ENCODE measurements at regions not wholly inside any gene's neighbourhood (a gene's known extent, or its start where the extent isn't known, plus 50 kb on each side); places are given as distances from the start of the nearest gene placed in this dataset.

DNA sequence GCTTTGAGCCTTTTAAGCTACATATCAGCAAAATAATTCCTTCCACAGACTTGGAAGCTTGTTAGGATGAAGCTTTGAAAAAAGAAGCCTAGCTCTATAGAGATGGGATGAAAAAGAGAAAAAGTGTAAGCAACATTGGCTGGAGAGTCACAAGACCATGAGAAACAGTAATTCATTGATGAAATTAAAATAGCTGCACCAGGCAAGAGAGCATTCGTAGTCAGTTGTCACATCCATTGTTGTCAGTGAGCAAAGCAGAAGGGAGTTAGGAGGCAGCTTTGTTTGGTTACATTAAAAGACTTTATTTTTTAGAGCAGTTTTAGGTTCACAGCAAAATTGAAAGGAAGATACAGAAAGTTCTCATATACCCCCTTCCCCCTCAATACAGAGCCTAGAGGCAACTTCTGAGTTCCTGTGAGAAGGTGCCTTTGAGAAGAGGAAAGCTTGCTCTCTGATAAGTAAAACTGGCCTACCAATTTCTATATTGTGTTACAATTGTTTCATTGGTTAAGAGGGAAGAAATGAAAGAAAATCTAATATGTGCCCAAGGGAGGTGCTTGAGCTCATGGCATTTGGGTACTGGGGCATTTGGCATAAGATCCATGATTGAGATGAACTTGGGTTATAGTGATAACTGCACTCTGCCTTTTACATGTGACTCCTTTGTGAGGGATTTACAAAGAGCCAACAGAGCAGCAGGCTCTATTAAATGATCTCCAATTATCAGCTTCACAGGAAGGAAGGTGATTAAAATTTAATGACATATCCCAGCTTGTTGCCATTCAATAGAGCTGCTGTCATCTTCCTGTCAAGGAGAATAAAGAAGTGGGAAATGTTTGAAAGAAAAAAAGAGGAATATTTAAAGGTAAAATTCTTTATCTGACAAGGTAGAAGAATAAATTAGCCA, 361.3 kb upstream of the TMTC1 start:
- DNase-seq = no peak

DNA sequence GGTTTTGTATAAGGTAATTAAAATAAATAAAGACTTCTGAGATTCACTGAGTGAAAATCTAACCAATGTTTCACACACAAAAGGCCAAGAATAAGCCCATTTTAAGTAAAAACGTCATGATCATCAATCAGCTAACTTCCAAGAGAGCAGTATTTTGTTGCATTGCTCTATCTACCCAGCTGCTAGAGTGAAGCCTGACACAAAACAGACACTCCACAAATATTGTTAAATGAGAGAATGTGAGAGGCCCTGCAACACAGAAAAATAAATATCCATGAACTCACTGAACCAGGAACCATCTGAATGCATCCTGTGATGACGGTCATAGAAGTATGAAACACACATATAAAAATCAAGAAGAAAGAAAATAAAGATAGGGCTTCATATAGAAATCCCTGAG, 358.6 kb upstream of the TMTC1 start:
- no peak for DNase-seq

DNA sequence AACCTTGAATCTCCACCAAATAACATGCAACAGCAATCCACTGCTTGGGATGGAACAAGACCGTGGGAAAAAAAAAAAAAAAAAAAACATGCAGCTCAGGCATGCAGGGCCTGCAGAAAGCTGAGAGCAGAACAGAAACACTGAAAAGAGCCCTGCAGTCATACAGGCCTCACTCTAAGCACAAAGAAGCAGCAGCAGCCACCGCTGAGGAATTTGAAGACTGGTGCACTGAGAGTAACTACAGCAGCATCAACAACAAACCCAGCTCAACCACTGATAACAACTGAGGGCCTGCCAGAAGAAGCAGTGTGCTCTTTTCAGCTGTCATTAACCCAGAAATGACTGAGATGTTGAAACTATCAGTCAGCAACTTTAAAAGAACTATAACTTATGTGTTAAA, 354.7 kb upstream of the TMTC1 start:
- DNase-seq = no peak

DNA sequence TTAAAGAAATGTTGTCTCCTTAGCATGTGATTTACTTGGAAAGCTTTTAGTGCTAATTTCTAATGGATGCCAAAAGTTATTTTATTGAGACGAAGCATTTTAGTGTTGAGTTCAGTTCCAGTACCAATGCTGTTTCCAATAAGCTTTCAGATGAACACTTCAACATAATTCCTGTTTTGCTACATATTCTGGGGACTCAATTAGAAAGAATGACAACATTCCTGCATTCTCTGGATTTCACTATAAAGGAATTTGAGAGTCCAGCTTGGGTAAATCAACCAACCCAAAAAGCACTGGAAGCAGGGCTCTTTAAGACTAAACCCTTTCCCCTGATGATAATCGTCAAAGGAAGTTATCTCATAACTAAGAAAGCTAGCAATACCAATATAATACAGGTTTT, 353.0 kb upstream of the TMTC1 start:
- DNase-seq = no peak

DNA sequence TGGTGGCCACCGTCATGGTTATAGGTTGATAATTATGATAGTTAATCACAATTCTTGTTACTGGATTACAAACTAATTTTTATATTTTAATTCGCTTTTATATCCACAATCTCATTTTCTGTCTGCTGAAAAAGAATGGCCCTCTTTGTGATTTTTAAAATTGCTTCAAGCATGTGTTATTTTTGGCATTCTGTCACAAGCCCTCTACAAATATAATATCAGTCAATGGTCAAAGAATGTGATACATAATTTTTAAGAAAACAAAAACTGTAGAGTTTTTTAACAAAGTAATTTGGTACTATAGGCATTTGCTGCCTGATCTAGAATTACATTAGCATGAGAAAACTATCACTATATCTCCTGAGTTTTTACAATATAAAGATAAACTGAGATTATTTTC, 352.0 kb upstream of the TMTC1 start:
- DNase-seq = no peak

DNA sequence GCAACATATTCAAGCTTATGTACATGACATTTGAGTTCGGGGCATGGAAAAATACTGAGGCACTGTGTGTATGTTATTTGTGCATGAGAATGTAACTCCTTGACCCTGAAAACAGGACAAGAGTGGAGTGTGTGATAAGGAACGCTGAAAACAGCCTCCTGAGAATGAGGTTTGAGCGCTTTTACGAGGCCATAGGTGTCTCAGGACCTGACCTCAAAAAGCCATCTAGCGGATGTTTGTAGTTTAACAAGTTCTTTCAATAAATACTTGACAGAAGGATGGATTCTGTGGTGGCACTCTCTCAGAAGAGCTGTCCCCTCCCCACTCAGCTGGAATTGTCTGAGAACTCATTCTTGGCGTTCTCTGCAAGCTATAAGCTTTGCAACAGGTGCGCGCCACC, 350.5 kb upstream of the TMTC1 start:
- DNase-seq = no peak

DNA sequence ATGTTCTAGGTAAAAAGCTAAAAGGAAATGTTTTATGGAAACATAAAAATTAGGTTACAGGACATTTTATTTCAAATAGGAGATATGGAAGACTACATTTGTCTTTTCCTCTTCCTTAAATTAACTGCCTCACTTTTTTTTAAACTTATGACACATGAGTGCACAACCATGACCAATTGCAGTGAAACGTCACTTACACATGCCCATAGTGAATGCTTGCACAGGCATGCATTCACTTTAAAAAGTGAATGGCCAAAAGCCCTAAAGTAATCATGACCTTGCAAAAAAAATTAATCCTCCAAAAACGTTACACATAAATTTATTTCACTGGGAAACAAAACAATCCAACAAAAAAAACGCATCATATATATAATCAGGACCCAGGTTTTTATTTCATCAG, 343.2 kb upstream of the TMTC1 start:
- no peak for DNase-seq

DNA sequence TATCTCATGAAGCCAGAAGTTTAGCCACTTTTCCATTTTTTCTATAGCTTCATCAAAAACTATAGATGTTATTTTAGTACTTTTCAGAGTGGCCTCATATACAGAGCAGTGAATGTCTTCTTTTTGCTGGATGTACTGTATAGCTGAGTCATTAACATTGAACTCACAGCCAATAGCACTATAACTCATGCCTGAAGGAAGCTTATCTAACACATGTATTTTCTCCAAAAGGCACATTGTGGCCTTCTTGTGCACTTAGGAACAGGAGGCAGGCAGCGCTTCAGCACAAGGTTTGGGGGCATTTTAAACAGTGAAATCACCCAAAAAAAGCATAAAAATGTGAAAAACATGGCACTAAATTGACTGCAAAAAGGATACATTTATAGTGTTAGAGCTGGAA, 336.8 kb upstream of the TMTC1 start:
- DNase-seq = no peak

DNA sequence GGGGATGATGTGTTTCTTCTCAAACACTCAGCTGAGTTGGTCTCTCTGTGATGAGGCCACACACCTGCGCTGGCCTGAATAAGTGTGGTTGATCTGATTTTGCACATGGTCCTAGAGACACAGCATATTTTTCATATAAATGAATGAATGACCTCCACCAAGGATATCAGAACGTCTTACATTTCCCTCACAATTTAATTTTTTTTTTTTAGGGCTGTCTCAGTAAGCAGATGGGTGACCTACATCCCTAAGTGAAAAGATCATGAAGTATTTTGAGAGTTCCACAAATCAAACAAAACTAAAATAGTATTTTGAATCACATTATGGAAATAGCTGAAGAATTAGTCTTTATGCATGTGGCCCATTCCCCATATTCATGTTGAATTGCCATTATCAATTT, 333.7 kb upstream of the TMTC1 start:
- DNase-seq = no peak

DNA sequence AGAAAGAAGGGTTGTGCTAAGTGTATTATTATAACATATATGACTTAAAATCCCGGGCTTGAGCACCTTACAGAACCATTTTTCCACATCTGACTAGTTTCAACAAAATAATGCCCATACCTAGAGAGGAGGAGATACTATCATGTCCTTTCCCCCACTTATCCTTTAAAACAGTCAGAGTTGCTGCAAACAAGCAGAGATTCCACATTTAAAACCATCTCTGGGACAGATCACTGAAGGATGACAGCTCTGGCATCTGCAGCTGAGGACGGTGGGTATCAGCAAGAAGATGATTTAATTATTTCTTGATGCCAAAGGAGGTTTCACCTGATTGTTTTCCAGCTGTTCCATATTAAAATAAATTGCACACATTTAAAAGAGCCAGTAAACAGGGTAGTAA, 328.0 kb upstream of the TMTC1 start:
- DNase-seq = no peak

DNA sequence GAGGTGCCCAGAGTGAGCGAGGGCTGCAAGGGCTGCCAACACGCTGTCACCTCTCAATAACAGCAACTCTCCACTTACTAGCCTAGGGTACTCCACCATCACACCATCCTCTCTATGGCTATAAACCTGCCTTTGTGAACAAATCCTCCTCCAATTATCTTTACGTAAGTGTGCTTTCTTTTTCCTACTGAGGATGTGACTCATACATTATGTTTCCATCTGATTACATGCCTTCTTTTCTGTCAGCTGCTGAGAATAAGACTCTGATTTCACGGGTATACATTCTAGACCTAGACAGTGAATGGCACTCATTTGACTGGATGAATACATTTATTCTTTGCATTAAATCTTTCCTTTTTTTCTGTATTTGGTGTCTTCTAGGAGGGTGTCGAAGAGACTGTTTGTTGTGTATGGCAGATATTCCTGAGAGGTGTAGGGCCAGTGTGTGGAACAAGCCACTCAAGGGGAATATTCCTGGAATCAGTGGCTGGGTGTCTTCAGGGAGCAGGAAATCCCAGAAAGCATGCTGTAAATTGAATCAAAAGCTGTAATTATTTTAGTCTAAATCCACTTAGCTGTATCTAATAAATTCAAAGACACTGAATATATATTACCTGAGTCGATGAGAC, 327.3 kb upstream of the TMTC1 start:
- DNase-seq = no peak

DNA sequence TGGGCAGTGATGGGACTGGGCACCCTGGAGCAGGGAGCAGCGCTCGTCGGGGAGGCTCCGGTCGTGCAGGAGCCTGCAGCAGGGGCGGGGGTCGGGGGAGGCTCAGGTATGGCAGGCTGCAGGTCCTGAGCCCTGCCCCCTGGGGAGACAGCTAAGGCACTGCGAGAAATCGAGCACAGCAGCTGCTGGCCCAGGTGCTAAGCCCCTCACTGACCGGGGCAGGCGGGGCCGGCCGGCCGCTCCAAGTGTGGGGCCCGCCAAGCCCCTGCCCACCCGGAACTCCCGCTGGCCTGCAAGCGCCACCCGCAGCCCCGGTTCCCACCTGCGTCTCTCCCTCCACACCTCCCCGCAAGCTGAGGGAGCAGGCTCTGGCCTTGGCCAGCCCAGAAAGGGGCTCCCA, 326.8 kb upstream of the TMTC1 start:
- no peak for DNase-seq

DNA sequence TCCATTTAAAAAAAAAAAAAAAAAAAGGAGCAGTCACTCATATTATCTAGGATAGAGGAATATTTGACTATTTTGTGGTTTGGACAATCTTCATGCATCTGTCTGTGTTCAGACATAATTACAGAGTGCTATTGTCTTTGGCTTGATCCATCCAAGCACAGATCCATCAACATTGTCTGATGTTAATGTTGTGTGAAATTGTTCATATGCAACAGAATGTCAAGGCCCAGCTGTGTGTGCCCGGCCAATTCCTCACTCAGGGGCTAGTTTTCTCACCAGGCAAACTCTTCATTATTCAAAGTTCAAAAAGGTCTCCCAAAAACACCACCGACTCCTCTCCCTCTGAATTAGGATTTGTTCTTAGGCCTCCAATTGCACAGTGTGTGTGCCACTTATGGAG, 324.9 kb upstream of the TMTC1 start:
- no peak for DNase-seq

DNA sequence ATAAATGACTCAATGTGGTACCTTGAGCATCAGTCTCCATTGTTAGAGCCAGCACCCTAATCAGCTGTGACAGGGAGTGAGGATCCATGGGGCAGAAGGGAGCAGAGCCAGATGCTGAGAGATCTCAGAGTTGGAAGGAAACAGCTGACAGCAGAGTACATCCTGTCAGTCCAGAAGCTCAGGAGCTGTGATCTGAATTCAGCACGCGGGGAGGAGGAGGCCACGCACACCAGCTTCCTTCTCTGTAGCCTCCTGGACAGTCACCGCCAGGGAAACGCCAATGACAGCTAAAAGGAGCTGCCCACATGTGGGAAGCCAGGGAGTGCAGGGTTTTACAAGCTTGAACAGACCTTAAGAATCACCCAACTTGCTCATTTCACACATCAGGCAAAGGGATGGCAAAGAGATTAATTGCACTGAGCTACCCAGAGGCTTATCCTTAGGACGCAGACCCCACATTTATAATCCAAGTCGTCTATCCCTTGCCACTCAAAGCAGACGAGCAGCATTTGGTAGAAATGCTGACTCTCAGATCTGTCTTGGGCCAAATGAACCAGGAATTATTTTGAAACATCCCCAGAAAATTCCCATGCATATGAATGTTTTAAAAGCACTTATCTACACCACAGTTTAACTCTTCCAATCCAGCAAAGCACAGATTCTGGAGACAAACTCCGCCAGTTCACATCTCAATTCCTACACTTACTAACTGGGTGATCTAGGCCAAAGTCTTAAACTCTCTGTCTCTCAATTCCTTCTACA, 322.6 kb upstream of the TMTC1 start:
- no peak for DNase-seq

DNA sequence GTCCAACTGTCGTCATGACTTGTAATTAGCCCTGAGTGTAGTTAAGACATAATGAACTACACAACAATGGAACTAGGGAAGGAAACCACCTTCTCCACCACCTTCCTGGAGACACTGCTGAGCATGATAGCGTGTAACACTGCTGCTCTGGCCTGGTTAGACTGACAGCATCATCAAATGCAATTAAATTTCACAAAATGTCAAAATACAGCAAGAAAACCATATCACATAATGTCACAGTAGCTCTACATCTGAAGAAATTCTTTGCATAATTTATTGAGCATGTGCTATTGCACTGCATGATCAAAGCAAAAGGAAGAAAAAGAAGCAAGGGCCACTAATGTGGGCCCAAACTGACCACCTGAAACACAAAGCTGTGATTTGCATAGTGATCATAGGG, 321.8 kb upstream of the TMTC1 start:
- DNase-seq = no peak

DNA sequence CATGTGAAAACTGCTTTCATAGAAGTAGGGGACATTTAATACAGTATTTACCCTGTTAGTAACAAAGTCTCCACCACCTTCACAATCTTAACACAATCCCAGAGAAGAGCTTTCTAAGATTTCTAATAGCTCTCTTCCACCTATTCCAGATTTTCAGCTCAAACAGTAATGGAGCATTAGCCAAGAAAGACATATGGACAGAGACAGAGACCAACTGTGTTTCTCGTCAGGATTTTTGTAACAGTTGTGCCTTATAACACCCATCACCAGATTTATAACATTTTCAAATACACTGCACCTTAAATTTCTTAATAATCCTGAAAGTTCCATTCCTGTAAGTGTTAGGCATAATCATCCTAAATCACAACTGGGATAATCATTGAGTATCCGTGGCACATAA, 321.2 kb upstream of the TMTC1 start:
- no peak for DNase-seq

DNA sequence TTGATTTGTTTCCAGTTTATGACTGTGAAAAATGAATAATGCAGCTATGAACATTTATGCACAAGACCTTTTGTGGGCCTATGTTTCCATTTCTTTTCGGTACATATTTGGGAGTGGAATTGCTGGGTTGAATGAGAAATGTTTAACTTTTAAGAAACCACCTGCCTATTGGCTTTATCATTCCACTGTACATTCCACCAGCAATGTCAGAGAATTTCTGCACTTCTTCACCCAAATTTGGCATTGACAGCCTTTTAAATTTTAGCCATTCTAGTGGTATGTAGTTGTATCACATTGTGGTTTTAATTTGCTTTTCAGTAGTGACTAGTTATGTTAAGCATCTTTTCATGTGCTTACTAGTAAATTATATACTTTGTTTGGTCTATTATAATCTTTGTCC, 317.0 kb upstream of the TMTC1 start:
- no peak for DNase-seq

DNA sequence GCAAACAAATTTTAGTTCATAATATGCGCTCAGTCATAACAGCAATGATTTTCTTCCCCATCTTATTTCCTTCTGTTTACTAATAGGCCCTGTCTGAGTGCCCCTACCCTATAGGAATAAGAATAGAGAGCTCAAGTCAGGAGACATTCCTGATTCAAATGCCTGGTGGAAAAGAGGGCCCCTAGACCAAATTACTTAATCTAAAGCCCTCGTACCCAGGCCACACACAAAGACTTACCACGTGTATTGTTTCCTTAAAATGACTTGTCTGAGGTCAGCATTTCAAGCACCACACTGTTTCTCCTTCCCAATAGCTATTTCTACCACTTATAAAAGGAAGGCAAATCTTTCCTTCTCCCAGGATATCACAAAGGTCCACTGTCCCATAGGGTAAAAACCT, 314.9 kb upstream of the TMTC1 start:
- no peak for DNase-seq

DNA sequence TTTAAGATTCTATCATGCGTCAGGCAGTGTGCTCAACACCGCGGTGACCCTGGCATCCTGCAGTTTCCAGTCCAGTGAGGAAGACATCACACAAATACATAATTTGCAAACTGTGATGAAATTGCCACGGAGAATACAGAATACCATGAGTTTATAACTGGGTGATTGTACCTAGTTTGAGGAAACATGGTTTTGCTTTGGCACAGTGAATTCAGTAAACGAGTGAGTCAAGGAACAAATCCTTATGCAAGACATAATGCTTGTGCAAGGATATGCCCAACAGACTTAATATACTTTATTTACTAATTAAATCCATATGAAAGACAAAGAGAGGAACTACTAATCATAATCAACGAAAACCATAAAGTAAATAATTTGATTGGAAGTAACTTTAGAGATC, 311.8 kb upstream of the TMTC1 start:
- no peak for DNase-seq

DNA sequence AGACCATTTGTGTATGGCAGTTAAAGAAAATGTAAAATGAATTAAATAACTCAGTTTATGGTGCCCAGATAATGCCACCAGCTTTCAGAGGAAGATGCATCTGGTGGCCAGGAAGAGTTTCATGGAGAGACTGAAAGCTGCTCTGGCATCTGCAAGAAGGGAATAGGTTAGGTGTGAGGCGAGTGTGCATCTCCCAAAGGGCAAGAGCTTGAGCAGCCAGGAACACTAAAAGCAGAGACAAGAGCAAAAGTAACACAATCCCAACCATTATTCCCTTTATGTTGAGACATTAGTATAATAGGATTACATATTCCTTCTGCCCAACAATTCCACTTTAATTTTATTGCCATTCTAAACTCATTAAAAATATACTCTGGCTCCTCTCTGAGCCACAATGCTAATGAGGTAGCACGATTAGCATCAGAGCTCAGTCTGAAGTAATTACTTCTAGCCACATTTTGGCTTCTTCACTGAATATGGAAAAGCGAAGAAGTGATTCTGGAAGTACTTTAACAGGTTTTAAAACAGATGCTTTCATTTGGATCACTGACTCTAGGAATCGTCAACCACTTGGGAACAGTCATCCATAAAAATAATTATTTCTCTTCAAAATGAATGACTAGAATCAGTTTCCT, 309.4 kb upstream of the TMTC1 start:
- DNase-seq = no peak

DNA sequence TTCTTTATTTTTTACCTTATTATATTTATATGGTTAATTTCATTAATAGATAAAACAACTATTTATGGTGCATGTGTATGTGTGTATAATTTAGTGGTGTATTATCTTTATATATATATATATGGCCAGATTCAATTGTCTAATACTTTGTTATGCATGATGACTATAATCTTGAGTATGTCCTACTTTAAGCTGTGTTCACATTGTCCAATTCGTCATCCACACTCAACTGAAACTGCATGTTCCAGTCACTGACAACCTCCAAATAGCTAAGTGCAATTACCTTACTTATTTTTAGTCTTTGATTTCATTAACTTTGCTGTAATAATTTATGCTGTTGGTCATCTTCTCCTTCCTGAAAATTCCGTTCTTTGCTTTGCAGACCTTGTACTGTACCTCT, 306.5 kb upstream of the TMTC1 start:
- no peak for DNase-seq

DNA sequence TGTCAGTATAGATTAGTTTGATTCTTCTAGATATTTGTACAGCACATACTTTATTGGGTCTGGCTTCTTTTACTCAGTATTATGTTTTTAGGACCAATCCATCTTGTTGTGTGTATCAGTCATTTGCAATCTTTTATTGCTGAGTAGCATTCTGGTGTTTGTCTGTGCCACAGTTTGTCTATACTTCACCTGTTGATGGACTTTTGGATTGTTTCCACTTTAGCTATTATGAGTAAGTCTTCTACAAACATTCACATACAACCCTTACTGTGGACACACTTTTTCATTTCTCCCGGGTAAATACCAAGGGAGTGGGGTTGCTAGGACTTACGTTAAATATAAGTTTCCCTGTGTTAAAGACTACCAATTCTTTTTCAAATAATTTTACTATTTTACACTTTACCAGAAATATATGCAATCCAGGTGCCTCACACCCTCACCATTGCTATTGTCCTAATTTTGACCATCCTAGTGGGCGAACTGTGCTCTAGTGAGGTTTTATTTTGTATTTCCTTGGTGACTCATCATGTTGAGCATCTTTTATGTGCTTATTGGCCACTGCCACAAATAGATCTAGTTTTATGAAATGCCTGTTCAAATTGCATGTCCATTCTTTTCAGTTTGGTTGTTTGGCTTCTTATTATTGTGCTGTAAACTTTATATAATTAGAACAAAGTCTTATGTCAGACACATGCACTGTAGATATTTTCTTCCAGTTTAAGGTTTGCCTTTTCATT, 304.7 kb upstream of the TMTC1 start:
- DNase-seq = no peak

DNA sequence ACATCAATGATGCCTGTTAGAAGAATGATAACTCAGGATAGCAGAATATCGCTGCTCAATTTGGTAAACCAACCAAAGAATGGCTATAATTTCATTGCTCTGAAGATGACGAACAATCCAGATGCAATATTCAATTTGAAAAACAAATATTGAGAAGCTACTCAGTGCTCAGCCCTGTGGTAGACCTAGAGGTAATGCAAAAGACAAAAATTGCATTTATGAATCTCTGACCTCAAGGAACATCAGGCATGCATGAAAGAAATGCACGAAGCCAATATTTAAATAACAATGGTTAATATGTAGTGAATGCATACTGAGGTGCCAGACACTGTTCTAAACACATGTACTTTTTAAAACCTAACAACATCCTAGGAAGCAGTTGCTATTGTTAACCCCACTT, 298.6 kb upstream of the TMTC1 start:
- no peak for DNase-seq

All from NCI-H1048 (cell line).